NCI-H510A (cell line): ENCODE measurements at regions not wholly inside any gene's neighbourhood (a gene's known extent, or its start where the extent isn't known, plus 50 kb on each side); places are given as distances from the start of the nearest gene placed in this dataset.

ENCODE experiments used
- DNase-seq: peaks from one replicate; lab custom pipeline; 2025; lab: John Stamatoyannopoulos, UW

GRCh38 chr2:200752332-200752731 lies 59.4 kb upstream of the BZW1 start:
- DNase-seq, result no peak

- DNase-seq, result no peak
Measured at GRCh38 chr2:200752835-200753234, 58.9 kb upstream of the BZW1 start.

- no peak for DNase-seq
Measured at GRCh38 chr2:200756618-200757321, 54.9 kb upstream of the BZW1 start.

DNA sequence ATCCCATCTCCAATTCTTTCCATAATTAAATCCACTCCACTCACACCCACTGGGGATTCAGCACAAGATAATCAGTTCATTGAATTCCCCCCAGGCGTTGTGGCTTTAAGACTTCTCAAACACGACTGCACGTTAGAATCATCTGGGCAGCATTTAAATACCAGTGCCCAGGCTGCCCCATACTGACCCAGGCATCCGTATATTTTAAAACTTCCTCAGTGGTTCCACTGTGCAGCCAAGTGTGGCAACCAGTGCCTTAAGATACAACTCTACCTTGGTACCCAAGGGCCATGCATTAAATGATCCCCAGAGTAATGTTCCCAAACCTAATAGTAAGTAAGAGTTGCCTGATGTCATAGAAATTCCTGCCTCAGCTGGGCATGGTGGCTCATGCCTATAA lies 54.3 kb upstream of the BZW1 start:
- DNase-seq, result no peak

- no peak for DNase-seq
Measured at GRCh38 chr2:200758341-200758740, 53.4 kb upstream of the BZW1 start.

DNA sequence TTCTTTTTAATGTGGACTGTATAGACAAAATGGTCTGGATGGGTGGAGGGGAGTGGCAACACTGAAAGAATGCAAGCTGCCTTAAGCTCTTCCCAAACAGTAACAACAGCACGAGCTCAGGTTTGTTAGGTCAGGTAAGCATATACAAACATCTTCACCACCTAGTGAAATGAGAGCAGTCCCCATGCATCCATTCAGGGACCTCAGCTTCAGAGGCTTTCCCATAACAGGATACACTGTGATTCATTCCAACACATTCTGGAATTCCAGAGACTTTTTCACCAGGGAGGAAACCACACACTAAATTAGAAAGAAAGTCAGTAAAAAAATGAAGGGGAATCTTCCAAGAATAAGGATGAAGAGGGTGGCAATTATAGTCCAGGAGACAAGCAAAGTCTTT lies 50.4 kb upstream of the BZW1 start:
- DNase-seq, result no peak
